Thoracic aorta (tissue), 2 donors: ENCODE measurements at regions not wholly inside any gene's neighbourhood (a gene's known extent, or its start where the extent isn't known, plus 50 kb on each side); places are given as distances from the start of the nearest gene placed in this dataset.

Source experiments
- ATAC-seq: fragments of 150-250 bp; one replicate; pipeline ENCODE4 v1.8.0; 2017; ENCODE audit warnings: low read depth; ENCODE audit not compliant: insufficient number of reproducible peaks, low FRiP score
- DNase-seq: peaks from one replicate; pipeline ENCODE4 v3.0.0-alpha.2; 2020; ENCODE audit warnings: low spot score
- H3K27ac ChIP-seq, 2 donors: fragments of 200-600 bp; sonication (generic); 1 replicate in 1 of 2; 2 replicates in 1 of 2; pipeline ENCODE4 v1.5.1; 2016; ENCODE audit warnings: mild to moderate bottlenecking in 2 of 2, moderate library complexity in 2 of 2
- H3K27me3 ChIP-seq: fragments of 200-600 bp; sonication (generic); replicated peaks from 2 replicates; pipeline ENCODE4 v1.6.0; 2016; ENCODE audit warnings: mild to moderate bottlenecking; ENCODE audit not compliant: insufficient read depth
- H3K36me3 ChIP-seq: fragments of 200-600 bp; sonication (generic); one replicate; pipeline ENCODE4 v1.5.1; 2016
- H3K4me1 ChIP-seq, 2 donors: fragments of 200-600 bp; sonication (generic); 1 replicate in 1 of 2; 2 replicates in 1 of 2; pipeline versions ENCODE4 v1.5.1 to v1.6.0; 2016; ENCODE audit warnings: low read depth in 2 of 2, mild to moderate bottlenecking in 1 of 2; ENCODE audit not compliant: control insufficient read depth in 1 of 2
- H3K4me3 ChIP-seq: fragments of 200-600 bp; sonication (generic); 2 replicates; pipeline ENCODE4 v1.5.1; 2016; ENCODE audit warnings: mild to moderate bottlenecking
- H3K9me3 ChIP-seq: fragments of 200-600 bp; sonication (generic); 2 replicates; pipeline ENCODE4 v1.5.1; 2016
- TF ChIP-seq, protein P1 (sequence below): fragments of 200-600 bp; sonication (generic); IDR thresholded peaks from one replicate; pipeline ENCODE4 v1.5.1; 2019; ENCODE audit warnings: antibody characterized with exemption

GRCh38 chr7:42596737-42597136 lies 315.1 kb downstream of the C7orf25 start:
- no peak for ATAC-seq
- TF ChIP-seq, protein P1, sequence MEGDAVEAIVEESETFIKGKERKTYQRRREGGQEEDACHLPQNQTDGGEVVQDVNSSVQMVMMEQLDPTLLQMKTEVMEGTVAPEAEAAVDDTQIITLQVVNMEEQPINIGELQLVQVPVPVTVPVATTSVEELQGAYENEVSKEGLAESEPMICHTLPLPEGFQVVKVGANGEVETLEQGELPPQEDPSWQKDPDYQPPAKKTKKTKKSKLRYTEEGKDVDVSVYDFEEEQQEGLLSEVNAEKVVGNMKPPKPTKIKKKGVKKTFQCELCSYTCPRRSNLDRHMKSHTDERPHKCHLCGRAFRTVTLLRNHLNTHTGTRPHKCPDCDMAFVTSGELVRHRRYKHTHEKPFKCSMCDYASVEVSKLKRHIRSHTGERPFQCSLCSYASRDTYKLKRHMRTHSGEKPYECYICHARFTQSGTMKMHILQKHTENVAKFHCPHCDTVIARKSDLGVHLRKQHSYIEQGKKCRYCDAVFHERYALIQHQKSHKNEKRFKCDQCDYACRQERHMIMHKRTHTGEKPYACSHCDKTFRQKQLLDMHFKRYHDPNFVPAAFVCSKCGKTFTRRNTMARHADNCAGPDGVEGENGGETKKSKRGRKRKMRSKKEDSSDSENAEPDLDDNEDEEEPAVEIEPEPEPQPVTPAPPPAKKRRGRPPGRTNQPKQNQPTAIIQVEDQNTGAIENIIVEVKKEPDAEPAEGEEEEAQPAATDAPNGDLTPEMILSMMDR = no peak
- DNase-seq = no peak
- Histone ChIP-seq H3K4me3 (no peak overlapping the region), H3K27me3 (no peaks in the 10 kb centered on the region), H3K27ac (no peak overlapping the region), H3K4me1 (no peaks in the 10 kb centered on the region), H3K36me3 (no peaks in the 10 kb centered on the region), H3K9me3 (peaks cover 2% of the 10 kb centered on the region)

- no peak for ATAC-seq
- TF ChIP-seq, protein P1 = no peak
Measured at GRCh38 chr7:42593860-42594259, 318.0 kb downstream of the C7orf25 start.

GRCh38 chr7:42590771-42591310 lies 321.0 kb downstream of the C7orf25 start:
- no peak for ATAC-seq
- no peaks in the 10 kb centered on the region for H3K36me3 ChIP-seq

More at GRCh38 chr7:42593860-42594259, 318.0 kb downstream of the C7orf25 start:
- Histone ChIP-seq H3K36me3 (no peaks in the 10 kb centered on the region), H3K27me3 (no peaks in the 10 kb centered on the region), H3K9me3 (peaks cover 2% of the 10 kb centered on the region), H3K4me1 (no peaks in the 10 kb centered on the region), H3K27ac (no peak overlapping the region), H3K4me3 (no peak overlapping the region)
- DNase-seq = no peak

GRCh38 chr7:42588876-42589275 lies 323.0 kb downstream of the C7orf25 start:
- H3K27me3 ChIP-seq = no peaks in the 10 kb centered on the region
- no peak overlapping the region for H3K4me3 ChIP-seq
- H3K36me3 ChIP-seq = no peaks in the 10 kb centered on the region
- ATAC-seq (no peak), DNase-seq (no peak)
- H3K9me3 ChIP-seq = peaks cover 2% of the 10 kb centered on the region
- H3K27ac ChIP-seq = no peak overlapping the region
- H3K4me1 ChIP-seq = no peaks in the 10 kb centered on the region
- TF ChIP-seq, protein P1 = no peak

More at GRCh38 chr7:42590771-42591310, 321.0 kb downstream of the C7orf25 start:
- TF ChIP-seq, protein P1 = no peak
- no peak for DNase-seq
- peaks cover 2% of the 10 kb centered on the region for H3K9me3 ChIP-seq
- no peaks in the 10 kb centered on the region for H3K27me3 ChIP-seq
- no peak overlapping the region for H3K4me3 ChIP-seq
- H3K4me1 ChIP-seq = no peaks in the 10 kb centered on the region
- H3K27ac ChIP-seq = no peak overlapping the region

GRCh38 chr7:42587806-42588205 lies 324.1 kb downstream of the C7orf25 start:
- no peaks in the 10 kb centered on the region for H3K27me3 ChIP-seq
- no peak for DNase-seq
- TF ChIP-seq, protein P1 = no peak
- ATAC-seq = no peak
- no peak overlapping the region for H3K4me3 ChIP-seq
- H3K27ac ChIP-seq = no peak overlapping the region
- no peaks in the 10 kb centered on the region for H3K4me1 ChIP-seq
- peaks cover 2% of the 10 kb centered on the region for H3K9me3 ChIP-seq
- H3K36me3 ChIP-seq = no peaks in the 10 kb centered on the region
